Uterus (tissue), 2 donors: ENCODE measurements at regions not wholly inside any gene's neighbourhood (a gene's known extent, or its start where the extent isn't known, plus 50 kb on each side); places are given as distances from the start of the nearest gene placed in this dataset.

ENCODE experiments used
- POLR2A ChIP-seq, 2 donors: fragments of 450-650 bp; IDR thresholded peaks; one replicate each; pipeline ENCODE4 v1.6.1; 2016; ENCODE audit warnings: antibody characterized with exemption in 2 of 2, mild to moderate bottlenecking in 1 of 2, moderate library complexity in 1 of 2
- TF ChIP-seq, protein P1 (sequence below), 4 experiments: fragments of 200-600 bp in 2 of 4; fragments of 450-650 bp in 2 of 4; sonication (generic) in 2 of 4; IDR thresholded peaks; one replicate each; pipeline ENCODE4 v1.5.1; 2016 to 2019; ENCODE audit warnings: antibody characterized with exemption in 4 of 4, mild to moderate bottlenecking in 2 of 4, moderate library complexity in 1 of 4

GRCh38 chr18:1604751-1605150, 700.1 kb downstream of the ADCYAP1 start:
- TF ChIP-seq, protein P1, sequence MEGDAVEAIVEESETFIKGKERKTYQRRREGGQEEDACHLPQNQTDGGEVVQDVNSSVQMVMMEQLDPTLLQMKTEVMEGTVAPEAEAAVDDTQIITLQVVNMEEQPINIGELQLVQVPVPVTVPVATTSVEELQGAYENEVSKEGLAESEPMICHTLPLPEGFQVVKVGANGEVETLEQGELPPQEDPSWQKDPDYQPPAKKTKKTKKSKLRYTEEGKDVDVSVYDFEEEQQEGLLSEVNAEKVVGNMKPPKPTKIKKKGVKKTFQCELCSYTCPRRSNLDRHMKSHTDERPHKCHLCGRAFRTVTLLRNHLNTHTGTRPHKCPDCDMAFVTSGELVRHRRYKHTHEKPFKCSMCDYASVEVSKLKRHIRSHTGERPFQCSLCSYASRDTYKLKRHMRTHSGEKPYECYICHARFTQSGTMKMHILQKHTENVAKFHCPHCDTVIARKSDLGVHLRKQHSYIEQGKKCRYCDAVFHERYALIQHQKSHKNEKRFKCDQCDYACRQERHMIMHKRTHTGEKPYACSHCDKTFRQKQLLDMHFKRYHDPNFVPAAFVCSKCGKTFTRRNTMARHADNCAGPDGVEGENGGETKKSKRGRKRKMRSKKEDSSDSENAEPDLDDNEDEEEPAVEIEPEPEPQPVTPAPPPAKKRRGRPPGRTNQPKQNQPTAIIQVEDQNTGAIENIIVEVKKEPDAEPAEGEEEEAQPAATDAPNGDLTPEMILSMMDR (IDR thresholded peaks at IDR 0.05) = no peak
- TF ChIP-seq POLR2A (IDR thresholded peaks at IDR 0.05) = no peak
